ENCODE measurements at regions not wholly inside any gene's neighbourhood (a gene's known extent, or its start where the extent isn't known, plus 50 kb on each side); places are given as distances from the start of the nearest gene placed in this dataset.
"Not testable (repeated sequence)": the region's sequence is repeated elsewhere in the genome, so short reads cannot be mapped to it uniquely, and the experiment has no call there.

- TF ChIP-seq CTCF (conservative IDR thresholded peaks at IDR 0.05; ENCODE audit: low read length); EZH2phosphoT487 (IDR thresholded peaks at IDR 0.05; ENCODE audit: borderline replicate concordance): not testable (repeated sequence)
Observed at GRCh38 chr1:116851189-116851588, 58.5 kb upstream of the PTGFRN start.
